HG03175 (cell line): ENCODE measurements at regions not wholly inside any gene's neighbourhood (a gene's known extent, or its start where the extent isn't known, plus 50 kb on each side); places are given as distances from the start of the nearest gene placed in this dataset.
"Not testable (repeated sequence)": the region's sequence is repeated elsewhere in the genome, so short reads cannot be mapped to it uniquely, and the experiment has no call there.

Source experiments
- ATAC-seq: cut with Tn5 transposase; IDR thresholded peaks from one replicate; pipeline ENCODE4 v1.9.1; 2021; ENCODE audit warnings: mild to moderate bottlenecking, moderate library complexity; ENCODE audit not compliant: unreplicated experiment

GRCh38 chr11:121907379-121907778, 208.6 kb downstream of the BLID start:
- ATAC-seq, result no peak

DNA sequence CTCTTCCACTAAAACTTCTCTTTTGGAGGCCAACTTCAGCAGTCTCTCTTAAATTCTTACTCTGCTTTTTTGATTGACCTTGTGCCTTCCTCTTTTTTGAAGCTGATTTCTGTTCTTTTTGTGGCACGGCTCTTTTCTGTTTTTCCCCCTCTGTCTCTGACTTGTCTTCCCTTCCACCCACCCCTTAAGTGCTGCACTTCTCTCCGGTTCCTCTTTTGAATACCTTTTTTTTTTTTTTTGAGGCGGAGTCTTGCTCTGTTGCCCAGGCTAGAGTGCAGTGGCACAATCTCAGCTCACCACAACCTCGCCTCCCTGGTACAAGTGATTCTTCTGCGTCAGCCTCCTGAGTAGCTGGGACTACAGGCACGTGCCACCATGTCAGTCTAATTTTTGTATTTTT, 211.9 kb downstream of the BLID start:
- ATAC-seq, result no peak

DNA sequence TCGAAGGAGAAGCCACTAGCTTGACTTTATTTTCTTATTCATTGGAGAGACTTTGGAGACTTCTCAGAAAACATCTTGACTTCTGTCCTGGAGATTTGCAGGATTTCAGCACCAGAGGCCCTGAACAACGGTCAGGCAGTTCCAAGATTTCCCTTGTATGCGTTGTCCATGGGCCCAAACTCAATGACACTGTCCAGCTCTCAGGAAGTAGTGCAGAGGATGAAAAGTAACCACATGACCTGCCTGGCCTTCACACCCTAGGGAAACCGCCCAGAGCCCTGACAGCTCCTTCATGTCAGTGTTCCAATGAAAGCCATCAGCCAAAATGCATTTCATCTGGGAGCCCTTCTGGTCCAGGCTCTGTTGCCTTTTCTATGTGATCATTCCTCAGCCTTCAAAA, 214.1 kb downstream of the BLID start:
- no peak for ATAC-seq

DNA sequence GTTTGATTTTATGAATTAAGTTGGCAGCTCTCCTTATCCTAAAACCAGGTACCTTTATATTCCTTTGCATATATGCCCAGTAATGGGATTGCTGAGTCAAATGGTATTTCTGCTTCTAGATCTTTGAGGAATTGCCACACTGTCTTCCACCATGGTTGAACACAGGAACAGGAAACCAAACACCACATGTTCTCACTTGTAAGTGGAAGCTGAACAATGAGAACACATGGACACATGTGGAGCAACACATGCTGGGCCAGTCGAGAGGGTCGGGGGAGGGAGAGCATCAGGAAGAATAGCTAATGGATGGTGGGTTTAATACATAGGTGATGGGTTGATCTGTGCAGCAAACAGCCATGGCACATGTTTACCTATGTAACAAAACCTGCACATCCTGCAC, 214.6 kb downstream of the BLID start:
- not testable (repeated sequence) for ATAC-seq

- ATAC-seq, result no peak
These were observed 216.5 kb downstream of the BLID start for GRCh38 chr11:121899520-121899919.

- ATAC-seq, result no peak
These were observed 217.1 kb downstream of the BLID start for GRCh38 chr11:121898903-121899302.

GRCh38 chr11:121895919-121896318, 220.1 kb downstream of the BLID start:
- no peak for ATAC-seq

DNA sequence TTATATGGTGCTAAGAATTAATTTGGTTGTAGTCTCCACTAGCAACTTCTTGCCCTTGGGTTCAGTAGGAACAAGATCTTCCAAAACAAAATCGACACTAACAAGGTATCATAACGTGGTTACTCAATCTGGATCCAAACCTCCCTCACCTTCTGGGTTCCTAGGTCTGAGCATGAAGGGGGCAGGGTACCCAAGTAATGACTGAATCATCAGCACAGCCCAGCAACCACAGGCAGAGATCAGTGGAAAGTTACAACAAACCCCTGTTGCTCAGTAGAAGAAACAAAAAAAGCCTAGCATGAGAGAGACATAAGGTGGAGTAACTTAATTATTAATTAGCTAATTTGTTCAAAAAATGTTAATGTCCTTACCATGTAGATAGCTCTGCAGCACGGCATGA, 221.4 kb downstream of the BLID start:
- no peak for ATAC-seq

DNA sequence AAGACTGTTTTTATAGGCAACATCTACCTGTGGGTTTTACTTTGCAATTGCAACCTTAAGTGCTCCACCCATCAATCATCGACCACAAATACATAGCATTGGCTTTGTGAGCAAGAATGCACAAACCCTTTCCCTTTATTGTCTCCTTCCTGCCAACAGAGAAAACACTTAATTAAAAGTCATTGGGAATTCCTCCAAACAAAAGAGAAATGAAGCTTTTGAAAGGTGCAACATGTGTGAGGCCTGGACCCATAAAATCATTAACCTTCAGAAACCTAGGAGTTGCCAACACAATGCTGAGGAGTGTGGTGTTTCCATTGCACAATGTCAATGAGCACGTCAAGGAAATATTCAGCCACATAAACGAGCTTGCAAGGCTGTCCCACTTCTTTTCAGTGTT, 223.2 kb downstream of the BLID start:
- ATAC-seq, result no peak

- no peak for ATAC-seq
These were observed 223.8 kb downstream of the BLID start for GRCh38 chr11:121892131-121892681.

DNA sequence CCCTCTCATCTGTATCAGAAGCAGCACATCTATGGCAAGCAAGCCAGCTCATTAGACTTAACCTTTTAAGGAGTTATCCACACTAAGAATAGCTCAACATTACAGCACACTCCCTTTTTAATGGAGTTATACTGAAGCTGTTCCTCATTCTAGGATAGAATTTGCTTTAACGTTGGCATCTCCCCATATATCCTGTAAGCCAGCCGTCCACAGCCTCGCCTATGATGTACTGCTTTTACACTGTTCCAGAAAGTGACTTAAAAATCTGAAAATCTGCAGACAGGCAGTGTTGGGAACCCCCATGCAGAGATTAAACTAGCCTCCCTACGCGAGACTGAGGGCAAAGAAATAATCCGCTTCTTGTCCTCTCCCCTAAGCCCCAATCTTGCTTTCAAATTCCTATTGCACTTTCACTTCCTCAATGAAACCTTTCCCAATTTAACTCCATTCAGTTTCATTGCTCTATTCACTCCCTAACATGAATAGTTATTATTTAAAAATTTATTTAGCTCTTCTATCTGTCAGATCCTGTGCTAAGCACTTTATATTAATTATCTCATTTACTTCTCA, 225.0 kb downstream of the BLID start:
- no peak for ATAC-seq

GRCh38 chr11:121890377-121890776, 225.6 kb downstream of the BLID start:
- no peak for ATAC-seq

DNA sequence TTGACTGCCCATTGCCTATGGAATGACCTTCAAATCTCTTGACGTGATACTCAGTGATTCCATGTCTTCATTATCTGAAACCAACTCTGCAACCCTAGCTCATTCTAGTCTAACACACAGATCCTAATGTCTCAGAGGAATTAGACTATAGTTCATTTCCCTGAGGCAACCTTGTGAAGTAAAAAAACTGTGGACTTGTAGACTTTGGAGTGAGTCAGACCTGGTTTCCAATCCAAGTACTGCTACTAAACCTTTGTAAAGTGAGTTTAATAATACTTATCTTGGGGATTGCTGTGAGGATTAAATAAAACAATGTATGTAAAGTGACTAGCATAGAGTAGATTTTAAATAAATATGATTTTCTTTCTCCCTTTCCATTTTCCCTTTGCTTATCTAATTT, 226.1 kb downstream of the BLID start:
- ATAC-seq, result no peak

DNA sequence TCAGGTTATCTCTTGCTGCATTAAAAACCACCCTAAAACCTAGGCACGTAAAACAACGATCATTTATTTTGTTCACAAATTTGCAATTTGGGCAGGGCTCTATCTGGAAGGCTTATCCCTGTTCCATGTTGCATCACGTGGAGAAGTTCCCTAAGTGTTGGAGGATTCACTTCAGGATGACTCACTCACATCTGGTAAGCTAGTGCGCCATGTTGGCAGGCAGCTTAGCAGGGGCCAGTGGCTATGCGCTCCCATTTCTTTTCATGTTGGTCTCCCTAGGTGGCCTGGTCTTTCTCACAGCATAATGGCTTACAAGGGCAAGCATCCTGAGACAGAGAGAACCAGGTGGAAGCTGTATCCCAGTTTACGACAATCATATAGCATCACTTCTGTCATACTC, 226.8 kb downstream of the BLID start:
- no peak for ATAC-seq

DNA sequence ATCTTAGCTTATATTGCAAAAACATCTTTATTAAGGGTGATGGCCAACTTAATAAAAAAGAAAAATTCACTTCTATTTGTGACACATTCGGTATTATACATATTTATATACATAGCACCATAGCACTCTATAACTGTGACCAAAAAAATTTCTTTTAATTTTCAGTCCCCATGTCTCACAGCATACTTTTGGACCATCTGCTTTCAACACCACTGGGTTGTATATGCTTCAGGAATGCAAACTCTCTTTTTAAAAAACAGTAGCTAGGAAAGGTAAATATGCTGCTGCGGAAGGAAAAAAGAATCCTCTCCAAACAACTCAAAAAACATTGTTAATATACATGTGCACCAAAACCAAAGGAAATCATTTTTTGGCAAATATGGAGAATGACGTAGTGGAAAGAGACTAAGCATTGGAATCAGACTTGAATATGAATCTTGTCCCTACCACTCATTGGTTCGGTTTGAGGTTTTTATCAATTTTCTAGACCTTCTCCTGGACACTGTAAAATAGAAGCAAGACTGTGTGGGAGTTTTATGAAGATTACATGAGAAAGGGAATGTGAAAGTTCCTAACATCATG, 227.9 kb downstream of the BLID start:
- ATAC-seq, result no peak

DNA sequence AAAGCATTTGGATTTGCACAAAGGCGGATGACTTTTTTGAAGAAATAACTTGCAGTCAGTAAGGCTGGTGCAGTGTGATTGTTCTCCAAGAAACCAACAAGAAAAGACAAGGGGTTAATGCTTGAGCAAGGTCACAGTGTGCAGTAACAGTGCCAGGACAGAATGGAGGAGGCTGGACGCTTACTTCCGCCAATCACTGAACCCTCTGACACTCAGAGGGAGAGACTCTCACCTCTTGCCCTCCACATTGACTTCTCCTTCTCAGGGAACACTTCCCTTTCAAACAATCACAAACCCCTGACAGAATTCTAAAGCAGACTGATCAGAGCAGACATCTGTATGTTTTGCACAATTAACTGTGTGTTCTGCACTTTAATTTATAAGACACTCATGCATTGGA, 228.4 kb downstream of the BLID start:
- ATAC-seq, result no peak

DNA sequence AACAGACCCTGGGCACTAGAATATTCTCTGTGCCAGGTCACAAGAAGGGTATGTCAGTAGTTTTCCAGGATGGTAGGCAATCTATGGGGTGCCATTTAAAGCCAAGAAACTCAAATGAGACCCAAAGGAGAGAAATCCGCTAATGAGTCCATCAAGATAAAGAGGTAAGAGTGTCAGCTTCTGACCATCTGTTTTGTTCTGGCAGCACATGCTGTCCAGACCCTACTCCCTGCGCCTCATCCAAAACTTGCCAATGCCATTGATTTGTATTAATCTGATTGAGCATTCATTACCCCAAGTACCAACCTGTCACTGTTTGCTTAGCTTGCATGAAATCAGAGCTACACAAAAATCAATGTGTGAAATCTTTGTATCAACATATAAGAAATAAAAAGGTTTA, 229.0 kb downstream of the BLID start:
- no peak for ATAC-seq

DNA sequence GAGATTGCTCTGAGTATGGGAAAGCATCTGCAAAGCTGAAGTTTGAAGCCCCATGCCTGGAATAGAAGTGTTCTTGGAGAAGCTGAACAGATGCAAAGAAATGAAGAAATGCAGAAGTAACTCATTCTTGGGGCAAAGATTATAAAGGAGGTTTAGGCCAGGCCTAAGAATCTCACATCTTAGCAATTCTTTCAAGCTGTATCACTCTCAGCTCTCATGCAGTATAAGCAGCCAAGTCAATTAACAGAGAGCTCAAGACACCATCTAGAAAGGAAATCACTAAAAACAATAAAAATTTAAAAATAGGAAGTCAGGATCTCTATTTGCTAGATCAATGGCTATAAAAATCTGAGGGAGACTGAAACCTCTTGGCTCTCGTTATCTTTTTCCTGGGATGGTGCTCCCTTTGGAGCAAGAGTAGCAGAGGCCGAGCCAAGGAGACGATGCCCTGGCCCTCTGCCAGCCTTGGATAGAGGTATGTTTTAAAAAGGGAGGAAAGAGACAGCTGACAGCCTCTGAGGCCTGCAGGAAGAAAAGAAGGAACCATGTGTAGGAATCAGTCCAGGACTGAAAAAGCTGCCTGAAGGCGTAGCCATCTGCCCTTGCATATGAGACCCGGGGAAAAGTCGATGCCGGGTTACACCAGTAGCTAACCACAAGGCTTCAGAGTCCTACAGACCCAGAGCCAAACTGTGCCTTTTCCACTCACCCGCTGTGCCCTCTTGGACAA, 229.8 kb downstream of the BLID start:
- no peak for ATAC-seq

GRCh38 chr11:121884626-121885025, 231.4 kb downstream of the BLID start:
- ATAC-seq, result no peak

GRCh38 chr11:121881806-121882205, 234.2 kb downstream of the BLID start:
- ATAC-seq, result no peak

DNA sequence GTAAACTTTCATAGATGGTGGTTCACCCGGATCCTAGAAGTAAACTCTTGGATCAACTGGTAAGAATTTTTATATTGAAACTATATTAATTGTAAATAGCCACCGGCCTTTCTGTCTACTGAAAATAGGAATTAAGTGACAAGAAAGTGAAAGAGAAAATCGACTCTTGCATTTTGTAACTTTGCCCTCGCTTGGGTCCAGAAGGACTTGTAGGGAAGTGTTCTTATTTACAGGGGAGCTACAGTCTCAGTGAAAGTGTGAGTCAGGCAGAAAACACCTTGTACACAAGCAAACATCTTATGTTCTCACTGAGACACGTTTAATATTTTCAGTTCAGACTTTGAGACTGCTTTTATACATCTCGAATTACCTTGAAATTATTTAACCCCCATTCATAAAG, 238.9 kb downstream of the BLID start:
- ATAC-seq, result no peak

- ATAC-seq, result no peak
These were observed 242.2 kb downstream of the BLID start for GRCh38 chr11:121873766-121874165.
